ENCODE measurements at regions not wholly inside any gene's neighbourhood (a gene's known extent, or its start where the extent isn't known, plus 50 kb on each side); places are given as distances from the start of the nearest gene placed in this dataset.
"Not testable (repeated sequence)": the region's sequence is repeated elsewhere in the genome, so short reads cannot be mapped to it uniquely, and the experiment has no call there.

GRCh38 chr12:62010331-62010906 lies 249.8 kb upstream of the USP15 start:
- WGBS (ENCODE audit: extremely low coverage, insufficient coverage, low lambda C conversion rate): no CpG with 5 or more reads among the region's 32 CpGs

GRCh38 chr12:62010973-62011372 lies 249.2 kb upstream of the USP15 start:
- H3K9ac ChIP-seq (ENCODE audit: low read length); H4K8ac ChIP-seq (ENCODE audit: low read depth, low read length); H3K79me1 ChIP-seq (ENCODE audit: low read length); H3K27ac ChIP-seq (ENCODE audit: low read depth, low read length); DNase-seq; H3K27me3 ChIP-seq (ENCODE audit: insufficient read depth, low read length, poor library complexity); H3K56ac ChIP-seq (ENCODE audit: low read length); H2BK5ac ChIP-seq (ENCODE audit: low read length); H3K4me1 ChIP-seq (ENCODE audit: control insufficient read depth, low read depth, low read length); H2BK120ac ChIP-seq (ENCODE audit: low read depth, low read length); H3K79me2 ChIP-seq (ENCODE audit: control insufficient read depth, insufficient read depth, low read length); H3K23ac ChIP-seq (ENCODE audit: low read length); H4K5ac ChIP-seq (ENCODE audit: low read length); H3K4me2 ChIP-seq (ENCODE audit: low read length); H2BK15ac ChIP-seq (replicated peaks; ENCODE audit: low read depth); H3K4ac ChIP-seq (ENCODE audit: low read depth, low read length); H3K4me3 ChIP-seq (ENCODE audit: low read length); H2AK5ac ChIP-seq (ENCODE audit: low read length); H3K36me3 ChIP-seq (ENCODE audit: control insufficient read depth, insufficient read depth, low read length); H3K18ac ChIP-seq (ENCODE audit: low read length): not testable (repeated sequence)
- no CpG with 5 or more reads among the region's 22 CpGs for WGBS (ENCODE audit: extremely low coverage, insufficient coverage, low lambda C conversion rate)

More at GRCh38 chr12:62010331-62010906, 249.8 kb upstream of the USP15 start:
- not testable (repeated sequence) for H4K5ac ChIP-seq (ENCODE audit: low read length); DNase-seq; H3K23ac ChIP-seq (ENCODE audit: low read length); H3K9ac ChIP-seq (ENCODE audit: low read length); H3K4me1 ChIP-seq (ENCODE audit: control insufficient read depth, low read depth, low read length); H3K79me2 ChIP-seq (ENCODE audit: control insufficient read depth, insufficient read depth, low read length); H2BK120ac ChIP-seq (ENCODE audit: low read depth, low read length); H3K27me3 ChIP-seq (ENCODE audit: insufficient read depth, low read length, poor library complexity); H2BK15ac ChIP-seq (replicated peaks; ENCODE audit: low read depth); H3K4me2 ChIP-seq (ENCODE audit: low read length); H3K79me1 ChIP-seq (ENCODE audit: low read length); H3K4ac ChIP-seq (ENCODE audit: low read depth, low read length); H4K8ac ChIP-seq (ENCODE audit: low read depth, low read length); H2BK5ac ChIP-seq (ENCODE audit: low read length); H3K27ac ChIP-seq (ENCODE audit: low read depth, low read length); H2AK5ac ChIP-seq (ENCODE audit: low read length); H3K18ac ChIP-seq (ENCODE audit: low read length); H3K56ac ChIP-seq (ENCODE audit: low read length); H3K36me3 ChIP-seq (ENCODE audit: control insufficient read depth, insufficient read depth, low read length); H3K4me3 ChIP-seq (ENCODE audit: low read length)

- WGBS (ENCODE audit: extremely low coverage, insufficient coverage, low lambda C conversion rate): no CpG with 5 or more reads among the region's 8 CpGs
Measured at GRCh38 chr12:62014330-62014729, 245.9 kb upstream of the USP15 start.

GRCh38 chr12:62016021-62016420 lies 244.2 kb upstream of the USP15 start:
- H4K8ac ChIP-seq (ENCODE audit: low read depth, low read length): no peak overlapping the region
- no peaks in the 10 kb centered on the region for H3K36me3 ChIP-seq (ENCODE audit: control insufficient read depth, insufficient read depth, low read length)
- H3K9ac ChIP-seq (ENCODE audit: low read length): no peak overlapping the region
- no peak for DNase-seq
- H3K23ac ChIP-seq (ENCODE audit: low read length): no peak overlapping the region
- H3K79me1 ChIP-seq (ENCODE audit: low read length): no peaks in the 10 kb centered on the region
- H4K5ac ChIP-seq (ENCODE audit: low read length): no peak overlapping the region
- H2BK15ac ChIP-seq (replicated peaks; ENCODE audit: low read depth): no peak overlapping the region
- H3K4ac ChIP-seq (ENCODE audit: low read depth, low read length): no peak overlapping the region
- H2BK5ac ChIP-seq (ENCODE audit: low read length): no peak overlapping the region
- no peak overlapping the region for H3K4me2 ChIP-seq (ENCODE audit: low read length)
- no peak overlapping the region for H2BK120ac ChIP-seq (ENCODE audit: low read depth, low read length)
- H3K79me2 ChIP-seq (ENCODE audit: control insufficient read depth, insufficient read depth, low read length): no peaks in the 10 kb centered on the region
- no peak overlapping the region for H2AK5ac ChIP-seq (ENCODE audit: low read length)
- H3K27me3 ChIP-seq (ENCODE audit: insufficient read depth, low read length, poor library complexity): no peaks in the 10 kb centered on the region
- H3K27ac ChIP-seq (ENCODE audit: low read depth, low read length): no peak overlapping the region
- WGBS (ENCODE audit: extremely low coverage, insufficient coverage, low lambda C conversion rate): no CpG with 5 or more reads among the region's 3 CpGs
- H3K4me3 ChIP-seq (ENCODE audit: low read length): no peak overlapping the region
- H3K56ac ChIP-seq (ENCODE audit: low read length): no peak overlapping the region
- no peaks in the 10 kb centered on the region for H3K4me1 ChIP-seq (ENCODE audit: control insufficient read depth, low read depth, low read length)
- H3K18ac ChIP-seq (ENCODE audit: low read length): no peak overlapping the region

More at GRCh38 chr12:62014330-62014729, 245.9 kb upstream of the USP15 start:
- H3K4me1 ChIP-seq (ENCODE audit: control insufficient read depth, low read depth, low read length): no peaks in the 10 kb centered on the region
- no peak overlapping the region for H2BK120ac ChIP-seq (ENCODE audit: low read depth, low read length)
- H2BK15ac ChIP-seq (replicated peaks; ENCODE audit: low read depth): no peak overlapping the region
- H3K36me3 ChIP-seq (ENCODE audit: control insufficient read depth, insufficient read depth, low read length): no peaks in the 10 kb centered on the region
- no peak overlapping the region for H2AK5ac ChIP-seq (ENCODE audit: low read length)
- no peak overlapping the region for H2BK5ac ChIP-seq (ENCODE audit: low read length)
- H3K23ac ChIP-seq (ENCODE audit: low read length): no peak overlapping the region
- no peaks in the 10 kb centered on the region for H3K79me2 ChIP-seq (ENCODE audit: control insufficient read depth, insufficient read depth, low read length)
- H3K18ac ChIP-seq (ENCODE audit: low read length): no peak overlapping the region
- no peak overlapping the region for H3K56ac ChIP-seq (ENCODE audit: low read length)
- no peaks in the 10 kb centered on the region for H3K27me3 ChIP-seq (ENCODE audit: insufficient read depth, low read length, poor library complexity)
- no peak for DNase-seq
- no peak overlapping the region for H3K4me3 ChIP-seq (ENCODE audit: low read length)
- no peak overlapping the region for H3K4me2 ChIP-seq (ENCODE audit: low read length)
- no peak overlapping the region for H3K9ac ChIP-seq (ENCODE audit: low read length)
- H4K8ac ChIP-seq (ENCODE audit: low read depth, low read length): no peak overlapping the region
- no peak overlapping the region for H3K4ac ChIP-seq (ENCODE audit: low read depth, low read length)
- H3K27ac ChIP-seq (ENCODE audit: low read depth, low read length): no peak overlapping the region
- H4K5ac ChIP-seq (ENCODE audit: low read length): no peak overlapping the region
- no peaks in the 10 kb centered on the region for H3K79me1 ChIP-seq (ENCODE audit: low read length)

GRCh38 chr12:62021808-62022207 lies 238.4 kb upstream of the USP15 start:
- peak; percentile 44 for DNase-seq
- H3K4me3 ChIP-seq (ENCODE audit: low read length): no peak overlapping the region
- no CpG with 5 or more reads among the region's 6 CpGs for WGBS (ENCODE audit: extremely low coverage, insufficient coverage, low lambda C conversion rate)
- no peaks in the 10 kb centered on the region for H3K27me3 ChIP-seq (ENCODE audit: insufficient read depth, low read length, poor library complexity)
- H3K18ac ChIP-seq (ENCODE audit: low read length): no peak overlapping the region
- no peak overlapping the region for H3K27ac ChIP-seq (ENCODE audit: low read depth, low read length)
- no peak overlapping the region for H4K5ac ChIP-seq (ENCODE audit: low read length)
- H3K23ac ChIP-seq (ENCODE audit: low read length): no peak overlapping the region
- no peaks in the 10 kb centered on the region for H3K79me1 ChIP-seq (ENCODE audit: low read length)
- H2AK5ac ChIP-seq (ENCODE audit: low read length): no peak overlapping the region
- H3K9ac ChIP-seq (ENCODE audit: low read length): no peak overlapping the region
- no peak overlapping the region for H2BK15ac ChIP-seq (replicated peaks; ENCODE audit: low read depth)
- no peak overlapping the region for H3K56ac ChIP-seq (ENCODE audit: low read length)
- H3K36me3 ChIP-seq (ENCODE audit: control insufficient read depth, insufficient read depth, low read length): no peaks in the 10 kb centered on the region
- H3K4me1 ChIP-seq (ENCODE audit: control insufficient read depth, low read depth, low read length): no peaks in the 10 kb centered on the region
- no peaks in the 10 kb centered on the region for H3K79me2 ChIP-seq (ENCODE audit: control insufficient read depth, insufficient read depth, low read length)
- H3K4me2 ChIP-seq (ENCODE audit: low read length): no peak overlapping the region
- no peak overlapping the region for H2BK120ac ChIP-seq (ENCODE audit: low read depth, low read length)
- no peak overlapping the region for H2BK5ac ChIP-seq (ENCODE audit: low read length)
- no peak overlapping the region for H3K4ac ChIP-seq (ENCODE audit: low read depth, low read length)
- H4K8ac ChIP-seq (ENCODE audit: low read depth, low read length): no peak overlapping the region

- Histone ChIP-seq H3K23ac (ENCODE audit: low read length) (no peak overlapping the region), H3K79me1 (ENCODE audit: low read length) (no peaks in the 10 kb centered on the region), H3K36me3 (ENCODE audit: control insufficient read depth, insufficient read depth, low read length) (no peaks in the 10 kb centered on the region), H3K79me2 (ENCODE audit: control insufficient read depth, insufficient read depth, low read length) (no peaks in the 10 kb centered on the region), H2AK5ac (ENCODE audit: low read length) (no peak overlapping the region), H3K4me1 (ENCODE audit: control insufficient read depth, low read depth, low read length) (no peaks in the 10 kb centered on the region), H3K56ac (ENCODE audit: low read length) (no peak overlapping the region), H3K27me3 (ENCODE audit: insufficient read depth, low read length, poor library complexity) (no peaks in the 10 kb centered on the region), H3K27ac (ENCODE audit: low read depth, low read length) (no peak overlapping the region), H2BK15ac (replicated peaks; ENCODE audit: low read depth) (no peak overlapping the region), H3K18ac (ENCODE audit: low read length) (no peak overlapping the region), H2BK5ac (ENCODE audit: low read length) (no peak overlapping the region), H2BK120ac (ENCODE audit: low read depth, low read length) (no peak overlapping the region), H3K4me2 (ENCODE audit: low read length) (no peak overlapping the region), H4K8ac (ENCODE audit: low read depth, low read length) (no peak overlapping the region), H3K4me3 (ENCODE audit: low read length) (no peak overlapping the region), H4K5ac (ENCODE audit: low read length) (no peak overlapping the region), H3K9ac (ENCODE audit: low read length) (no peak overlapping the region), H3K4ac (ENCODE audit: low read depth, low read length) (no peak overlapping the region)
- no peak for DNase-seq
- WGBS (ENCODE audit: extremely low coverage, insufficient coverage, low lambda C conversion rate): no CpG with 5 or more reads among the region's 1 CpG
Measured at GRCh38 chr12:62028536-62028935, 231.7 kb upstream of the USP15 start.
